Upper lobe of left lung (tissue), 4 donors: ENCODE measurements at regions not wholly inside any gene's neighbourhood (a gene's known extent, or its start where the extent isn't known, plus 50 kb on each side); places are given as distances from the start of the nearest gene placed in this dataset.

ENCODE experiments used
- CTCF ChIP-seq, 6 experiments: fragments of 450-650 bp in 4 of 6; fragments of 200-600 bp in 2 of 6; sonication (generic) in 2 of 6; IDR thresholded peaks; one replicate each; pipeline ENCODE4 v1.5.1; 2016 to 2019; ENCODE audit warnings: antibody characterized with exemption in 6 of 6
- EP300 ChIP-seq, 4 donors: sonication (generic); formaldehyde crosslinking; IDR thresholded peaks; one replicate each; pipeline ENCODE4 v1.5.1; 2017; ENCODE audit warnings: antibody characterized with exemption in 4 of 4, control low read depth in 2 of 4
- POLR2A ChIP-seq, 4 donors: fragments of 450-650 bp; IDR thresholded peaks; one replicate each; pipeline ENCODE4 v1.5.1; 2016 to 2017; ENCODE audit warnings: antibody characterized with exemption in 4 of 4, mild to moderate bottlenecking in 2 of 4

GRCh38 chr2:129748653-129749052, 230.8 kb upstream of the RAB6C start:
- peak in 1 of 6 experiments; percentile 18 for TF ChIP-seq CTCF (IDR thresholded peaks at IDR 0.05)
- no peak for TF ChIP-seq POLR2A (IDR thresholded peaks at IDR 0.05)
- no peak for TF ChIP-seq EP300 (IDR thresholded peaks at IDR 0.05)
